HT1080 (cell line): ENCODE measurements at regions not wholly inside any gene's neighbourhood (a gene's known extent, or its start where the extent isn't known, plus 50 kb on each side); places are given as distances from the start of the nearest gene placed in this dataset.
A peak's percentile ranks its signal among the peaks of the same experiment; 100 is the strongest.

Experiments used
- DNase-seq: peaks from one replicate; pipeline ENCODE4 v3.0.0-alpha.2; 2015; ENCODE audit warnings: low read depth

DNA sequence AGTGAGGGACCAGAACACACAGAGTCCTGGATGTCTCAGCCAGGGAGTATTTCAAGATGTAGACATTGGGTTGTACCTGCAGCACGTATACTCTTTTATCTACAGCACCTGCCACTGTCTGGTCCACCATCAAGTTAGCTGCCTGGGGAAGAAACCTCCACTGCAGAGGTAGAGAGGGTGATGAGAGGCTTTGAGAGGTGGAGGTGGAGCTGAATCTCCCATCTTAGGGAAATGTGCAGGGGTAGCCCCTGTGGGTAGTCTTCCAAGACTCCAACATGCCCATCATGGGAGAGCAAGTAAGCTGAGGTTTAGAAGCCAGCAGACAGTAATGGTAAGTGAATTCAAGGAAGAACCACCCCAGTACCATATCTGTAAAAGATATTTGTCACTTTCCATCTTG lies 93.3 kb upstream of the CELF4 start:
- no peak for DNase-seq

DNA sequence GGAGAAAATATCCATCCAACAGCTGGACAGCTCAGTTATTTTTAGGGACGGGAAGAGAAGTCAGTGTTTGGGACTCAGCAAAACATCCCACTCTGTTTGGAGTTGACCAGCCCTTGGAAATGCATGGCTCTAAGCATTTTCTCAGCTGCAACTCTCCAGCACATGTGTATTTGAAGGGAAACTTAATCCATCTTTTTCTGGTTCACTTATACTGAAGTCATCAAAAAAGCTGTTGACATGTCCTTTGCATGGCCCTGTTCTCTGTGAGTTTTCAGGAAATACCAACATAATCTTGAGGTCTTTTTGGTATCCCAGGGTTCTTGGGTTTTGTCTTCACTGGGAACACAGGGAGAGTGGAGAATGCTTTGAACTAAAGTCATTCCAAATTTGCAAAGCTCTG lies 91.9 kb upstream of the CELF4 start:
- DNase-seq: no peak

DNA sequence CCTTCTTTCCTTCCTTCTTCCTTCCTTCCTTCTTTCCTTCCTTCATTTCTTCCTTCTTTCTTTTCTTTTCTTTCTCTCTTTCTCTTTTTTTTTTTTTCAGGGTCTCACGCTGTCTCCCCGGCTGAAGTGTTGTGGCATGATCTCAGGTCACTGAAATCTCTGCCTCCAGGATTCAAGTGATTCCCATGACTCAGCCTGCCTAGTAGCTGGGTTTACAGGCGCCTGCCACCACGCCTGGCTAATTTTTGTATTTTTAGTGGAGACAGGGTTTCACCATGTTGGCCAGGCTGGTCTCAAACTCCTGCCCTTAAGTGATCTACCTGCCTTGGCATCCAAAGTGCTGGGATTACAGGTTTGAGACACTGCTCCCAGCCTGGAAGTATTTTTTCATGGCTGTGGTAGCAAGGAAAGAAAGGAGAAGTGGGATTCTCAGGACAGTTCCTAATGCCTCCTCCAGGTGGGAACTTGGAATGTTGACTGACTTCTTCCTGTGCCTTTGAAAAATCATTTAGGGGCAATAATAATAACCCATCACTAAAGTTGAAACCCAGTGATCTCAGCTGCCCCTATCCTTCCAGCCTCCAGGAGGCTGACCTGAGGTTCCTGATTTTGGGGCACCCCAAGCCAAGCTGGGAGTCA lies 89.3 kb upstream of the CELF4 start:
- peak; percentile 20 for DNase-seq

DNA sequence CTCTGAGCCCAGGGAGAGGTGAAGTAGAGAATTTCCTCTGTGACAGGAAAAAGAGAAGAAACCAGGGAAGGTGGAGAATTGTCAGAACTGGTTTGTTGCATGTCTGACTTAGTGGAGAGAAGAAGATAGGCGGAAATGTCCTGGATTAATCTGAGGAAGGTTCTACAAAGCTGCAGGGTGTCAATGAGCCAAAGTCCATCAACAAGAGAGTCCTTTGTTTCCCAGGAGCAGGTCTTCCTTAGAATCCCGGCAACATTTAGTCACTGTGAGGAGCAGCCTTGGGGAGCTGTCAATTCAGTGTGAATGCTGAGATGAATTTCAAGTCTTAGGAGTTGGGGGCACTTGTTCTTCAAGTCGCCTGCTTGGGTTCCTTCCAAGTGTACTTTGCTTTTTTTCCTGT lies 88.4 kb upstream of the CELF4 start:
- no peak for DNase-seq

DNA sequence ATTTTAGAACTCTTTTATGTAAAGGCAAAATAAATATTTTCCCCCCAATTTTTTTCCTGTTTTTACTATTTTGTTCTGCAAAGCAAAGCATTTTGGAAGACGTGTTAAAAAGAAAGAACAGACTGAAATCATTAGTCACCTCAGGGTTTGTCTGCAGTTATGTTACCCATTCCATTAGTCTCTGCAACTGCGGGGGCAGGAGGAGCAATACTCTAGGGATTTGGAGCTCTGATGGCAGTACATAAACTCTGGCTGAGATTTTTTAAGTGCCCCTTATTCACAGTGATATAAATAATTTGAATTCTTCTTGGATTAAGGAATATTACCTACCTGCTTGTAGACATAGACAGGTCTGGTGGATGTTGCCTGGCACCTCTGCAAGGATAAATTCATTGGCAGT lies 88.0 kb upstream of the CELF4 start:
- DNase-seq: no peak

DNA sequence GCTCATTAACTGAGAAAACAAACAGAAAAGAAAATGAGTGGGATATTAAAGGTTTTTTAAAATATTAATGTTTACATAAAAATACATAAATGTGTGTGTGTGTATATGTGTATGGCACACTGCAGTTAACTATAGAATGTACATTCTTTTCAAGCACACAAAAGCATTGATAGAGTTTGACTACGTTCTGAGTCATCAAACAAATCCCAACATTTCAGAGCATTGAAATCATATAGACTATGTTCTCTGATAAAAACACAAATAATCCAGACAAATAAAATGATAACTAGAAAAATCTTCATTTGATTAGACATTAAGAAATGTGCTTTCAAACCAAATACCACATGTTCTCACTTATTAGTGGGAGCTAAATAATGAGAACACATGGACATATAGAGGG lies 84.3 kb upstream of the CELF4 start:
- DNase-seq: no peak

DNA sequence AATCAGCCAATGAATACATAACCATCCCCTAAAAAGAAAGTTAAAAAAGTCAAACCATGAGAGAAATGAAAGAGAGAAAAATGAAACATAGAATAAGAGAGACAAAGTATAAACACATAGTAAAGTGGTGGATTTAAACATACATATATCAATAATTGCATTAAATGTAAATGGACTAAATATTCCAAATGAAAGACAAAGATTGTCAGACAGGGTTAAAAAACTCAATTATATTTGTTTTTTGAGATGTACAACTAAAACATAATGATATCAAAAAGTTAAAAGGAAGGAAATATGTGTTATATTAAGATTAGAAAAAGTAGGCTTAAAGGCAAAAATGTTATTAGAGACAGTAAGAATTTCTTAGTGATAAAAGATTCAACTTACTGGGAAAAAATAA lies 83.8 kb upstream of the CELF4 start:
- no peak for DNase-seq

DNA sequence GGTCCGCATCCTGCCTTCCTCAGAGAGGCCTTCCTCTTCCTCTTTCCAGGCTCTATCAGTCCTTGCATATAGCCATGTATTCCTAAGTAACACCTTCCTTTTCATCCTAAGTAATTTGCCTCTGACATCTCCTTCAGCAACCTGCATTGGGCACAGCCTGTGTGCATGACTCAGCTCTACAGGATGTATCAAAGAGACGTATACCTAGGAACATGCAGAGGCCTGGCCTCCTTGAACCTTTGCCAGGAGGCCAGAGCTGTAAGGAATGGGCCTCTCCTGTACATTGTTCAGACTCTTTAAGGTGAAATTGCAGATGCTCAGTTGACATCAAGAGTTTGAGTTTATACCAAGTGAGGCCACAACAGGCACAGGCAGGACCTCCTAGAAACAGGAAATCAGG lies 76.0 kb upstream of the CELF4 start:
- DNase-seq: peak; percentile 19

DNA sequence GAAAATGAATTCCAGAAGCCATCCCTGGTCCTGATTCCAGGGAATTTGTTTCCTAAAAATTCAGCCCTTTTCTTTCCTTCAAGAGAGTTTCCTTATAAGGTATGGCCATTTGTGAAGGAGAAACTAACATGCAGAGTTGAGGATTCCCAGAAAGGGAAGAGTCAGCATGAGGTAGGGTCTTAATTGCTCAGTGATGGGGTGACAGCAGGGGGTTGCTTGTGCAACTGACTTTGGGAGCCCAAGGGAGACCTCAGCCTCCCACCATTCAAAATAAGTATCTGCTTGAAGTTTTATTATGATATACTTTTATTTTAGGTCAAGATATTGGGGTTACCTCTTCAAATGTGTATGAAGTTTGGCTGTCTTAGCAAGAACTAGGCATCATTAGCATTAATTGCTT lies 74.9 kb upstream of the CELF4 start:
- DNase-seq: no peak

DNA sequence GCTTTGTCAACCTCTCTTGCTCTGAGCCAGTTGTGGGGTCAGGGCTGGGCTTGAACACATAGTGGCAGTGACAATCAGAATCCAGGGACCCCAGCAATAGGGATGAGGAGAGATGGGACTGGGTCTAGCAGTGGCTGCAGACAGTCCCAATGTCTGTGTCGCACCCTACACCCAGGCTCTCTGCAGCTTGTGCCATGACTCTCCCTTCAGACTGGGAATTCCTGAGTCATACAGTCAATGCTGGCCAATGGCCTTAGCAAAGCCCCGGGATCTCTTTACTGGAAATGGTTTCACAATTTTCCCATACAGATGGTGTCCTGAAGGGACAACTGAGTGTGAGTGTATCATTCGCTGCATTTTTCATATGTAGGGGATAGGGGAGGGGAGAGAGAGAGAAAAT lies 74.2 kb upstream of the CELF4 start:
- no peak for DNase-seq

DNA sequence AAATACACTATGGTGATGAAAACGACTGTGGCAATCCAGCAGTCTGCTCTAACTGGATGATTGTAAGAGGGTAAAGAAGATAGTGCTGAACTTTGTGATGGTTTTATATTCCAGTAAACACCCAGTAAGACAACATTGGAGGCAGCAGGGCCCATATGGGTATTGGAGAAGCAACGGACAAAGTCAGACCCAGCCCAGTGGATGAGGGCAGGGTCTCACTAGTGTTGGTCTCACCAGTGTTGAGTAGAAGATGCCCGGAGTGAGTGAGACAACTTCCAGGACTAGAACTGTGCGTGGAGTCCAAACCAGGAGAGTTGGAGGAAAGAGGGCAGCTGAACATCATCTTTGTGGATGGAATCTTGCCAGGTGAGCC lies 71.9 kb upstream of the CELF4 start:
- DNase-seq: no peak

DNA sequence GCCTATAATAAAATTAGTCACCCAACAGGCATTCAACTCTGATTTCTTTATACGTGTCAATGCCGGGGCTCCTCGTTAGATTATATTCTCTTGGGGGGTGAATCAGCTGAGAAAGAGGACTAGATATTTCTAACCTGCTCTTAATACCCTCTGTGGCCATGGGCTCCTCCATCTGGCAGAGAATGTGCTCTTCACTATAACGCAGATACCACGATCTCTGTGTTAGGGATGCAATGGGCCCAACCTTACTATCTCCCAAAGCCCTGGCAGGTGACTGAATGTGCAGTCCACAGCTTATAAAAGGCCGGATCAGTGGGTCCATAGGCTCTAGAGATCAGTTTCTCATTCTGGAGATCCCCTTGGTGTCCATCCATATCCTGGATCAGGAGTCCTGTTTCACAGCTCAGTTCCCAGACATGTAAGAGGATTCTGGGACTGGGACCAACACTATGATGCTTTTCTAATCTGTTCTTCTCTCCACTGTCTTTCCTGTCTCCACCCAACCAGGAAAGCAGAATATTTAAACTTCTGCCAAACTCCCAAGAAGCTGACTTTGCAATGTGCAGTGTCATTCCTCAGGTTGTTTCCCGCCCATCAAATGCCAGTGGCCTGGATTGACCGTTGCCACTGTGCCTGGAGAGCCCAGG lies 71.4 kb upstream of the CELF4 start:
- no peak for DNase-seq

DNA sequence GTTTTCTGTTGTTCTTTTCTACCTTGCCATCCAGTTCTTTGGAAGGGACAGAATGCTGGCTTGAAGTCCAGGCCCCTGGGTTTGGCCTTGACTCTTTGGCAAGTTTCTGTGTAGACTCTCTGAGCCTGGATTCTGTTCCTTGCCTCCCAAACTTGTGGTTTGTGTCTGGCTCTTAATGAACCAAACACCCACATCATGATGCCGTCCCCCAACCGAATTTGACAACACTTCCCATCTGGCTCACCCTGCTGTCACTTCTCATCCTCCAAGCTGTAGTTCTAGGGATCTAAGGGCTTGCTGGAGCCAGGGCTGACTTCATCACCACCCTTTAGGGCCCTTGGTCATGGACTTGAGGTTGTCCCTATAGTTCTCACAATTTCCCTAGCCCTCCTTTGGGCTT lies 68.9 kb upstream of the CELF4 start:
- no peak for DNase-seq

DNA sequence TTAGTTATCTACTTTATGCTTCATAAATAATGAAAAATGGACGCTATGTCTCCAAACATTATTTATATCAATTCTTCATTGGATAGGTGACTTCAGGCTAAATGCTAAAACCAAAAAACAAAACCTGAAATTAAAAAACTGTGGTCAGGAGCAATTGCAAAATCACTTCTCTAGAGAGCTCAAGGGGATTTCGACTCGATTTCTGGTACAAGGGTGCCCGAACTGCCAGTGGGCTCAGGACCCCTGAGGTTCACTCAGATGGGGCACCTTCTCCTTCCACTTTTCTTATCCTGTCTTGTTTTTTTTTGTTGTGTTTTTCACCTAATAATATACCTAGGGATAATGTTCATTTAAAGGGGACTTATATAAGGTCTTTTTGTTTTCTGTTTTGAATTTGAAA lies 65.8 kb upstream of the CELF4 start:
- DNase-seq: no peak

DNA sequence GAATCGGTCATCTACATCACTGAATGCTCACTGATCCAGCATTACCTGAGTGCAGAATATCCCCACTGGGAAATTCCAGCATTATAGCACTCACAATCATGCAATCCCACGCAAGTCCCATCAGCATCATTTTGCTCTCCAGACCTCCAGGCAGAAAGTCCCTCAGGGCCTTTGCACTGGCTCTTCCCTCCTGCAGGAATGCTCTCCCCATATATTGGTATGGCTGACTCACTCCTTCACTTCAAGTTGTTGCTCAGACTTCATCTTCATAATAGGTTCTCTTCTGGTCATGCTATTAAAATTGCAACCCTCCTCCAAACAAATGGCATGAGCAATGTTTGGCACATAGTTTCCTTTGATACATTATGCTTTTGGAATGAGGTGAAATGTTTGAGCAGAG lies 64.7 kb upstream of the CELF4 start:
- DNase-seq: no peak

DNA sequence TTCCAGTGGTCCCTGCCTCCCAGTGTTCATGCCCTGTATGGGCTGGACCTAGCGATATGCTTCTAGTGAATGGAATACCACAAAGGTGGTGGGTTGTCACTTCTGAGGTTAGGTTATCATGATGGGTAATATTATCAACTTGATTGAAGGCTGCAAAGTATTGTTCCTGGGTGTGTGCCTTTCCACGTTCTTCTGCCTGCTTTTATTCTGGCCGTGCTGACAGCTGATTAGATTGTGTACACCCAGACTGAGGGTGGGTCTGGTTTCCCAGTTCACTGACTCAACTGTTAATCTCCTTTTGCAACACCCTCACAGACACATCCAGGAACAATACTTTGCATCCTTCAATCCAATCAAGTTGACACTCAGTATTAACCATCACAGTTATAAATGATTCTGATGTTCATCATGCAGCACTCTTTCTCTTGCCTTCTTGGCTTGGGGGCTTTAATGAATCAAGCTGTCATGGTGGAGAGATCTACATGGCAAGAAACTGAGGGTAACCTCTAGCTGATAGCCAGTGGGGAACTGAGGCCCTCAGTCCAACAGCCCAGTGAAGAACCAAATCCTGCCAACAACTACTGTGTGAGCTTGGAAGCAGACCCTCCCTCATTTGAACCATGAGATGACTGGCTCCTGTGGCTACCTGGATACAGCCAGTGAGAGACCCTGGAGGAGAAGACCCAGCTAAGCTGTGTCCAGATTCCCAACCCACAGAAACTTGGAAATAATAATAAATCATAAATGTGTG lies 63.0 kb upstream of the CELF4 start:
- no peak for DNase-seq

DNA sequence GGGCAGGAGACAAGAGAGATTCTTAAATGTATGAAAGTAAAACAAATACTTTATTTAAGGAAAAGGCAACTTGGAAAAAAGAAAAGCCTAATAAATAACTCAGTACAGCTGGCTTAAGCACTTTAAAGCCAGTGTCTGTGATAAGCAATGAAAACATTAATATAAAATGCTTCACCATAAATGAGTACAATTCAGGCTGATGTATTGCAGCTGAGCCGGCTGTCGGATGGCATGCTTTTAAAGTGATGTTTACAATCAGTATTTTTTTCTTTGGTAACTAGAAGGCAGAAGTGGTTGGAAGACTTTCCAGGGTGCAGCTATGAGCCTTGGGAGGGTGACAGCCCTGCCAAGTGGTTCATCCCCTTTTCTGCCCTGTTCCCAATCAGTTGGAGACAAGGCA lies 58.7 kb upstream of the CELF4 start:
- DNase-seq: no peak

DNA sequence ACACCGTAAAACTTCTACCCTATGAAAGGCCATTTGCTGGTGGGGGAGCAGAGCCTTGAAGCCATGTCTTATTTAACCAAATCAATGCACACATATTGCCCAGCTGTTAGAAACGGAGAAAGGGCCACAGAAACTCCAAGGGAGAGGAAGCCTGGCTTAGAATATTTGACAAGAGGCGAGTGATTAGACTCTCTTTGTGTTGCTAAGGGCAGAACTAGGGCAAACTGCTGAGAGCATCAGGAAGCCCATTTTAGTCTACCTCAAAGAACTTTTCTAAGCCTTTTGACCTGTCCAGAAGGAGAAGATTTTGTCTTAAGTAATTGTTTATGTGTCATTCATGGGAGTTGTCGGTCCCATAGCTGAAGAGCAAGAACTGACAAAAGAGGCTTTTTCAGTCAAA lies 54.4 kb upstream of the CELF4 start:
- DNase-seq: no peak

DNA sequence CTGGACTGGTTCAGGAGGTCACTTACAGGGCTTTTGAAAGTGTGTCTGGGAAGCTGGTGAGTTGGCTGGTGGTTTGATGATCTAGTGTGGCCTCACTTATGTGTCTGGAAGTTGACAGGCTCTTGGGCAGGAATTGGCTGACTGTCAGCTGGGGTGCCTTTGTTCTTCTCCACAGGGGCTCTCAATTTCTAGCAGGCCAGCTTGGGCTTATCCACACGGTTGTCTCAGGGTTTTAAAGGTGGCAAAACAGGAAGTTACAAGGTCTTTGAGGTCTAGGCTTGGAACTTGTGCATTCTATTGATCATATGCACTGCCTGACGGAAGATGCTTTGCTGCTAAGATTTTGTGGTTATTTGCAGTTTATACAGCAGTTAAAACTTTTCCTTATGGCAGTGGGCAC lies 52.0 kb upstream of the CELF4 start:
- DNase-seq: peak; percentile 20
